SK-N-DZ (cell line): ENCODE measurements at regions not wholly inside any gene's neighbourhood (a gene's known extent, or its start where the extent isn't known, plus 50 kb on each side); places are given as distances from the start of the nearest gene placed in this dataset.
A peak's percentile ranks its signal among the peaks of the same experiment; 100 is the strongest.
"Not testable (repeated sequence)": the region's sequence is repeated elsewhere in the genome, so short reads cannot be mapped to it uniquely, and the experiment has no call there.

Source experiments
- DNase-seq: peaks from one replicate; pipeline ENCODE4 v3.0.0-alpha.2; 2015; ENCODE audit warnings: low spot score

DNA sequence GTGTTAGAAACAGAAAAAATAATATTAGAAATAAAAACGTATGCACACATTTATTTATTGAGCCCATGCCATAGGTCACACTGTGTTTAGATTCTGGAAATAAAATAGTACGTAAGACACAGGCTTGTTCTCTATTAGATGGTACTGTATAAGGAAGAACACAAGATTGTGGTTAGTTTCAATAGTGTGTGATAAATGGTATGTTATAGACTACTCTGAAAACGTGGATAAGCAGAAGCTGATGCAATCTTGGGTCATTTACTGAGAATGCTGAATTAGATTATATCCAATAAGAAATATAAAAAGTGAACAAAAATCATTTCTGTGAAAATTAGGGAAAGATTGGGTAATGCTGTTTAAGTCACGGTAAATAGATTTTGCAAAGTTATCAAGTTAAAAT lies 1456.4 kb upstream of the ACO1 start:
- DNase-seq, result no peak

DNA sequence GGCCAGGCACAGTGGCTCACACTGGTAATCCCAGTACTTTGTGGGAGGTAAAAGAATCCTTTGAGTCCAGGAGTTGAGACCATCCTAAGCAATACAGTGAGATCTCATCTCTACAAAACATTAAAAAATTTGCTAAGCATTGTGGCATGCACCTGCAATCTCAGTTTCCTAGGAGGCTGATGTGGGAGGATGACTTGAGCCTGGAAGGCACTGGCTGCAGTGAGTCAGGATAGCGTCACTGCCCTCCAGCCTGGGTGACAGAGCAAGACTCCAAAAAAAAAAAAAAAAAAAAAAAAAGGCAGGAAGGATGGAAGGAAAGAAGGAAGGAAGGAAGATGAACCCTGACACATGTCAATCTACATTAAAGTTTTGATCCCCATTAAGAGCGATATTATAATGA lies 1452.2 kb upstream of the ACO1 start:
- DNase-seq, result no peak

DNA sequence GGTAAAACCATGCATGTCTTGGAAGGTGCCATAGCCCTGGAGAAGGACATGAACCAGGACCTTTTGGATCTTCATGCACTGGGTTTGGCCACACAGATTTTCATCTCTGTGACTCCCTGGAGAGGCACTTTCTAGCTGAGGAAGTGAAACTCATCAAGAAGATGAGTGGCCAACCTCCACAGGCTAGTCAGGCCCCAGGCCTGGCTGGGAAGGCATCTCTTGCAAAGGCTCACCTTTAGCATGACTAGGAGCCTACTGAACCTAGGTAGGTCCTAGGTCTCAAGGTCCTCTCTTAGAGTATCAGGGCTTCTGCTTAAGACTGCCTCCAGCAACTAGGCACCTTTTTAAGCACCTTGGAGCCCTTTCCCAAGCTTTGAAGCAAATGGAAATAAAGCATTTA lies 1448.7 kb upstream of the ACO1 start:
- DNase-seq, result no peak

DNA sequence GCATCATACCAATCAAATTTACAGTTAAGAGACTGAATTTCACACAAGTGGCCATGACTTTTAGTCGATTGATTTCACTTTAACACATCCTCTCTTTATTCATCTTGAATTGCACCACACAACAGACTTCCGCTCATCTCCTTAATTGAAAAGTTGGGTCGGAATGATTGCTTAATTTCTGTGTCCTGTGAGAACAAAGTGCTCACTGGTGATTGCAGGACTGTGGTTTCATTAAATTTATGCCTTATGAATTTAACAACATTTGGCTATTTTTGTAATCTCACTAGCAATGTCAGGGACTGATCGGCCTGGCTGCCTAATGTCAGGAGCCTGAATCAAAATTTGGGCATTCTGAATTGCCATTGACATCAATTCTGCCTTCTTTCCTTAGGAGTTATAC lies 1447.3 kb upstream of the ACO1 start:
- no peak for DNase-seq

DNA sequence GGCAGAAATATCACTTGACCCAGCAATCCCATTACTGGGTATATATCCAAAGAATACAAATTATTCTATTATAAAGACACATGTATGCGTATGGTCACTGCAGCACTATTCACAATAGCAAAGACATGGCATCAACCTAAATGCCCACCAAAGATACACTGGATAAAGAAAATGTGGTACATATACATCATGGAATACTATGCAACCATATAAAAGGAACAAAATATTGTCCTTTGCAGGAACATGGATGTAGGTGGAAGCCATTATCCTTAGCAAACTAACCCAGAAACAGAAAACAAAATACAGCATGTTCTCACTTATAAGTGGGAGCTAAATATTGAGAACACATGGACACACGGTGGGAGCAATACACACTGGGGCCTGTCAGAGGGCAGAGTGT lies 1441.6 kb upstream of the ACO1 start:
- DNase-seq, result not testable (repeated sequence)

DNA sequence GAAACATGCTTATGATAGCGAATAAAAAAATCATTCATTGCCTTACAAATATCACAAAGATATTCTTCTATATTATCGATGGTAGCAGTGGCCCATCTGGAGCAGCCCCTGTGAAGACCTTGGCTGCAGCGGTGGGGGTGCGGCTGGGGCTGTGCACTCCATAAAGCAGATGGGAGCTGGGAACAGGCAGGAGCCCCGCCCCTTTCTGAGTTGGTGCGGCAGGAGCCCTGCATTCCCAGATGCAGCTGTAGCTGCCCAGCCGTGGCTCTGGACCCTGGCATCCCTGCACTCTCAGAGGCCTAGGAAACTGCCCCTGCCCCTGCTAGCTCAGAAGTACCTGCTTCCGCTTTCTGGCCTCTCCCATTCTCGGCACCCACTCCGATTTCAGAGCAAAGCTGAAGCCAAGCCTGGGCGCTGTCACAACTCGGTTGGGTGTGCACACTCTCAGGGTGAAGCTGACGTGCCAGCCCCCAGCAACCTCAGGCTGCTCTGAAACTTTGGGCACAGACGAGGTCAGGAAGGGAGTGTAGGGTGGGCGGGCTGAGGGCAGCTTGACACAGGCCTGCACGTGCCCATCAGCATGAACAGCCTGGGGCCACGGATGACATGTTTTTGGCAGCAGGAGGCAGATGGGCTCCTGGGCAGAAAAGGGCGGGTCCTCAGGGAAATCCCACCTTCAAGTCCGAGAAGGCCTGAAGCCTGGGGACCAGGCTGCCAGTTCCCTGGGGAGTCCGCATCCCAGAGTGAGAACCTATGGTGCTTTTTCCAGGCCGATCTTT lies 1440.8 kb upstream of the ACO1 start:
- no peak for DNase-seq

DNA sequence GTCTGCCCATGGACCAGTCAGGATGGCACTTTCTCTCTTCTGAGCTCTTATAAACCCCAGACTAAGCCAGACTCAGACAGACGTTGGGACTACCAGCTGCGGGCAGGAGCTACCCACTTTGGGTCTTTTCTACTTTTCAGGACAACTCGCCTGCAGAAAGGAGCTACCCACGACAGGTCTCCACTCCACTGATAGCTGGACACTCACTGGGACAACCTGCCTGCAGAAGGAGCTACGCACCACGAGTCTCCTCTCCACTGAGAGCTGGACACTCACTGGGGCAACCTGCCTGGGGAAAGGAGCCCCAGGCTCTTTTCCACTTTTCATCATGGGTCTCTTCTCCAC lies 1440.2 kb upstream of the ACO1 start:
- no peak for DNase-seq

DNA sequence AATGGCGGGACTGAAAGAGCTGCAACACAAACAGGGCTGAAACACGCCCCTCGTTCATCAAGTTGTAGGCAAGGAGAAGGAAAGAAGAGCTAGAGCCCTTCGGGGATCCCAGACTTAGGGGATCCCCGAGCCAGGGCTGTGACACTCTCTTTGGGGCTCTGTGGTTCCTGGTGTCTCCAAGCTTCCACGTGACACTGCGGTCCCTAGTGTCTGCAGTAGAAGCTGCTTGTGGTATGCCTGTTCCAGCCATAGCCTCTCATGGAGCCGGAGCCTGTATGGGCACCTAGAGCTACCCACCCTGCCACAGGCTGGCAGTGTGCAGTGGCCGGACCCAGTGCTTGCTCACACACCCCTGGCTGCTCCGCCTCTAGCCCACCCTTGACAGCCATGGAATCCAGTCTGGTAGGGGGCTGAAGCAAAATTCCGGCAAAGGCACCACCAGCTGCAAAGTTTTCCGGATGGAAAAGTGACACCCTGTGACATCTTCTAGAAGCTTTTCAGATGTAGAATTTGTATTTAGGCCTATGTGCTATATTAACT lies 1439.6 kb upstream of the ACO1 start:
- DNase-seq, result no peak

DNA sequence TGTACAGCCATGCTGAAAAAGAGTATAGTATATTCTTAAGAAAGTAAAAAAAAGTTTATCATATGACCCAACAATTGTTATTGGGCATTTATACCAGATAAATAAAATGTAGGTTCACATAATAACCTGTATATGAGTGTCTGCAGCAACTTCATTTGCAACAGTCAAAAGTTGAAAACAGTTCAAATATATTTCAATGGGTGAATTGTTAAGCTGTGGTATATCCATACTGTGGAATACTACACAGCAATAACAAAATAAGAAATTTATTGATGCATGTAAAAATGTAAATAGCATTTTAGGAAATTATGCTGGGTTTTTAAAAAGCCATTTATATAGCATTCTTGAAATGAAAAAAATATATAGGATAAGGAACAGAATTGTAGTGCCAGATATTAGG lies 1420.1 kb upstream of the ACO1 start:
- DNase-seq, result no peak

DNA sequence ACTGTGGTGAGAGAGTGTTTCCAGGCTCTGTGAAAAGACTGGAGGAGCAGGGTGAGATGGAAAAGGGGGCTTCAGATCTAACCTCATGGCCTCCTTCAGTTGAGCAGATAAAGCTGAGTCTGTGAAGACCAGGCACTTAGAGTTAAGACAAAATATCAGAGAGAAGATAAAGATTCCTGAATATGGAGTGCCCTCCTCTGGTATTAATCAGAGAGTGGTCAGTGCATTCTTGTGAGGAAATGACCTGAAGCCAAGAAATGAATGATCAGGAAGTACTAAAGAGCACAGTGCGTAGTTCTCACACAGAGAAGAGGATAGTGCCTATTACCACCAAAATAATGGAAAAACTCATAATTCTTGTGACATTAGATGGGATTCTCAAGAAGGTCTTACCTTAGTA lies 1417.0 kb upstream of the ACO1 start:
- peak; percentile 12 for DNase-seq

DNA sequence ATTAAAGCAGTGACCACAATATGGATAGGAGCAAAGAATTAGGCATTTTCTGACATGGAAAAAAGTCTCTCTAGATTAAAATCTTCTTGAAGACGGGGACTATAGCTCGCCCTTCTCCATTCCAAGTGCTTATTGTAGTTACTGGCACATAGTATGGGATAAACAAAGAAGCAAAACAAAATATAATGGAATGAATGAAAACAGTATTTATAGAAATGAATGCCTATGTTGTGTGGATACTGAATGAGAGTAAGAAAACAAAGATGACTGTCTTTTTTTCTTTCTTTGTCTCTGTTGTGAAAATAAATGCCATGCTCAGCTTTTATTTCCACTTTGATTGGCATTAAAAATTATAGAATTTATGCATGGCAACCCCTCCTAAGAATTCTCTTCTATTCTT lies 1414.3 kb upstream of the ACO1 start:
- DNase-seq, result no peak

DNA sequence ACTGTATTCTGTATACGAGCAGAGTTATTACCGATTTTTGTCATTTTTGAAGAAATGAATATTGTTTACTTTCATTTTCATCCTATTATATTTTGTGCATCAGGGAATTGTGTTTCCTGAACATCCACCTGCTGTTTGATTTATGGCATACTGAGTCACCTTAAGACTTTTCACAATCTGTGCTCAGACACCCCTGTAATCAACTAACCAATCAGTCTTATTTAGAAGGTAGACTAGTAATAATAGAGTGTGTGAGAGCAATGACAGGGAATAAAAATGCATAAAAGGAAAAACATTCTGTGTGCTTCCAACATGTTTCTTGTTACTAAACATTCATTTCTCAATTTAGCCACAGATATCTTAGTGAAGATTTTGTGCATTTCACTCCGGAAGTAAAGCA lies 1413.6 kb upstream of the ACO1 start:
- no peak for DNase-seq

DNA sequence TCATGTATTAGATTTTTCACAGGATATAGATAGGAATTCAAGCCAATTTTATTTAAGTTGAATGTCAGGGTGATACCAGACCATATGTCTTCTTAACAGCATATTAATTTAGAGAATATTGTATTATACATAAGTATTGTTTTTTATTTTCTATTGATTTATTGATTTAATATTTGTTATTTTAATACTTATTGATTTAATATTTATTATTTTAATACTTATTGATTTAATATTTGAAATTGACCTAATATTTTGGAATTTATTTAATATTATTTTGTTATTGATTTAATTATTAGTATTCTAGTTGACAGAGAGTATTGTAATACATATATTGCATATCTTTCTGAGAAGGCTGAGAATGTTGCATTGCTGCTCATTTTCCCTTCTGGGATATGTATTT lies 1411.8 kb upstream of the ACO1 start:
- no peak for DNase-seq

DNA sequence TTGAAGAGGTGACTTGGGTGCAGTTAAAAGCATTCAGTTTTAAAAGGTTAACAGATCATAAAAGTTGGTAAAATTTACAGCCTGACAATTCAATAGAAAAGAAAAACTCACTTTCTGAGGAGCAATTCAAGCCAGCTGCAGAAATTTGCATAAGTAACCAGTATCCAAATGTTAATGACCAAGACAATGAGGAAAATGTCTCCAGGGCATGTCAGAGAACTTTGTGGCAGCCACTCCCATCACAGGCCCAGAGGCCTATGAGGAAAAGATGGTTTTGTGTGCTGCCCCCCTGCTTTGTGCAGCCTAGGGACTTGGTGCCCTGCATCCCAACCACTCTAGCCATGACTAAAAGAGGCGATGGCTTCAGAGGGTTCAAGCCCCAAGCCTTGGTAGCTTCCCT lies 1406.5 kb upstream of the ACO1 start:
- DNase-seq, result no peak

DNA sequence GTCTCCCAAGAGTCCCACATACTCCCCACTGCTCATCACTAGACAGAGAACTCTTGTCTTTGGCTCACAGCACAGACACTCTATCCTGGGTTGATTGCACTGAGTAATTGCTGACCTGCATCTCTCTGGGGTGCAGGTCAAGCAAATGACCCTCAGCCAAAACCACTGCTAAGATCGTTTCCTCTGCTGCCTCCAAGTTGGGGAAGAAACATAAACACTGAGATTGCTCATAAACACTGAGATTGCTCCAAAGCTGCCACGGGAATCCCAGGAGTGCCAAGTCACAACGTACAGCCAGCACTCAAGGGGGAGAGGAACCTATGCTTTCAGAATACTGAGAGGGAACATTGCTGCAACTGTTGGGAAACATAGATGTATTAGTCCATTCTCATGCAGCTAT lies 1402.1 kb upstream of the ACO1 start:
- DNase-seq, result no peak

DNA sequence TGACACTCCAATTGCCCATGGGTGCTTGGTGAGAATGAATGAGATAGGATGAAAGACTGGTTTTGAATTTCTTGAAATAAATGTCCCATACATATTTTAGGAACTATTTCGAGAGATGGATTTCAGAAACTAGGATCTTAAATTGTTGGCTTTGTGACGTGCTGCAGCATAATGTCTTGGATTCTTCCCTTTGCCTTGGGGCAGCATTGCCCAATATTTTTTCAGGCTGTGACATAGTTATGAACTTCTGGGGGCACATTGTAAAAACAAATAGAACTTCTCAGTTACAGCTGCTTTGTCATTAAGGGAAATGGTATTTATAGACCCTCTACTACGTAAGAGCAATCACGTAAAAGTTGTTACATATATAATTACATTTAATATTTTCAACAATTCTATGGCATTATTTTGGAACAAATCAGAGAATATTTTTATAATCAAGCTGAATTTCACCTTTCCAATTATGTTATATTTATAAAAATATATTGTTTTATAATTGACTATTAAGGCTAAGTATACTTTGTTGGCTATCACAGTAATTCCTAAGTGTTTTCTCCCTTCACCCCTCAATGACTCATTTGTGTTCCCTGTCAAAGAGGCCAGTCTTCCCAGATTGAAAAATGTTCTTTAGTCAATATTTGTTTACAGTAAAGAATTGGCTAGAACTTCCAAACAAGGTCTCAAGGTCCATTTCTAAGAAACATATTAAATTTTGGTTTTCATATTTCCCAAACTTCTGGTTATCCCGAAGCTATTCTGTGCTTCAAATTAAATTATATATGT lies 1388.3 kb upstream of the ACO1 start:
- no peak for DNase-seq

DNA sequence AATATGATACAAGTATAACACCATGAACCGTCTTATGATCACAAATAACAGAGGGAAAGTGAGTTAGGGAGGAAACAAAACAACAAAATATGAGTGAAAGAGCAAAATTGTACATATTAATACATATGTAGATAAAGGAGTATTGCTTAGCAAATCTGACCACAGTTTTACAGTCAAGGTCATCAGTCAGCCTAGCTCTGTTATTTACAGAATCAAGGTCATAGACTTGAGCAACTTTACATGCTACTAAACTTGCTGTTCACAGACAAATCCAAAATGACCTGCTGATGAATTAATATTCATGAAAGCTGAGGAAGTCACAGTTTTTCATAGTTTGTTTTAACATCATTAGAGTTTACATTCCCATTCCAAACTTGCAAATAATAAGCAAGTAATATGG lies 1387.7 kb upstream of the ACO1 start:
- no peak for DNase-seq

DNA sequence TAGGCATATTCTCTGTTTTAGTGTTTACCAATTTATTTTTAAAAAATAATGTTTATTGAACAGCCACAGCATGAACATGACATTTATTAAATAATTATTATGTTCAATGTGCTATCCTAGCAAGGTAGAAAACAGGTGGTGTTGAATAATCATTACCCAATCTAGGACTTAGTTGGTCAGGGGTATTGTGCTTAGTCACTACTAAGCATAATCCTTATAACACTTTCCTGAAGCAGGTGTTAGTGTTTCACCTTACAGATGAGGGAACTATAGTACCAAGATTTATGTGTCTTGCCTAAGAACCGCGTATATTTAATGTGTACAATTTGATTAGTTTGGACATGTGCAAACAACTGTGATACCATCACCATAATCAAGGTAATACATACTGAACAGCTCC lies 1387.2 kb upstream of the ACO1 start:
- no peak for DNase-seq

DNA sequence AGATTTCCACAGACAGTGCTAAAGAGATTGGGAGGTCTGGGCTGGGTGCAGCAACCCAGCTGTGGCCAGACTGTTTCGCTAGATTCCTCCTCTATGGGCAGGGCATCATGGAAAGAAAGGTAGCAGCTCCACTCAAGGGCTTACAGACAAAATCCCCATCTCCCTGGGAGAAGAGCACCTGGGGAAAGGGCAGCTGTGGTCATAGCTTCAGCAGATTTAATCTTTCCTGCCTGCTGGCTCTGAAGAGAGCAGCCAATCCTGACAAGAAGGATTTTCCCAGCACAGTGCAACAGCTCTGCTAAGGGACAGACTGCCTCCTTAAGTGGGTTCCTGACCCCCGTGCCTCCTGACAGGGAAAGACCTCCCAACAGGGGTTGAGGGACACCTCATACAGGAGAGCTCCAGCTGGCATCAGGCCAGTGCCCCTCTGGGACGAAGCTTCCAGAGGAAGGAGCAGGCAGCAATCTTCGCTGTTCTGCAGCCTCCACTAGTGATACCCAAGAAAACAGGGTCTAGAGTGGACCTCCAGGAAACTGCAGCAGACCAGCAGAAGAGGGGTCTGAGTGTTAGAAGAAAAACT lies 1379.3 kb upstream of the ACO1 start:
- peak; percentile 8 for DNase-seq

DNA sequence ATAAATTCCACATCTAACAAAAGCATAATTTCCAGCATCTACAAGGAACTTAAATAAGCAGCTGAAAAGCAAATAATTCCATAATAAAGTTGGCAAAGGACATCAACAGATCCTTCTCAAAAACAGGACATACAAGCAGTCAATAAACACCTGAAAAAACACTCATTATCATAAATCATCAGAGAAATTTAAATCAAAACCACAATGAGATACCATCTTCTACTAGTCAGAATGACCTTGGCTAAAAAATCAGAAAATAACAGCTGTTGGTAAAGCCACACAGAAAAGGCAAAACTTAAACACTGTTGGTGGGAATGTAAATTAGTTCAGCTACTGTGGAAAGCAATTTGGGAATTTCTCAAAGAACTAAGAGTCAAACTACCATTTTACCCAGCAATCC lies 1371.1 kb upstream of the ACO1 start:
- no peak for DNase-seq

DNA sequence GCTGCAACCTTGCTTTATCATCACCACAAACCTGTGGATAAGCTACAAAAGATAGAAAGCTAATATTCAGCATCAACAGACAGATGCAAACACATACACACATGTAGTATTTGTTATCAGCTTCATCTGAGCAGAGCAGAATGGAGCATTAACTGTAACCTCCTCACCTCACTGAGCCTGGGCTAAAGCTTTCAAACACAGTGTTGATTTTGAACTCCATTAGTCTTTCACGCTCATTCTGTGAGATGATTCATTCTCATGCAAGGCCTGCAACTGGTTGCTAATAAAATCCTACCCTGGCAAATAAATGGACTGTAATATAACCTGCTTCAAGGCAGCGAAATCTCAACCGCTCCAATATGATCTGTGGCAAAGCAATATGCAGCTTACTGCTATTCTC lies 1360.6 kb upstream of the ACO1 start:
- peak; percentile 43 for DNase-seq

DNA sequence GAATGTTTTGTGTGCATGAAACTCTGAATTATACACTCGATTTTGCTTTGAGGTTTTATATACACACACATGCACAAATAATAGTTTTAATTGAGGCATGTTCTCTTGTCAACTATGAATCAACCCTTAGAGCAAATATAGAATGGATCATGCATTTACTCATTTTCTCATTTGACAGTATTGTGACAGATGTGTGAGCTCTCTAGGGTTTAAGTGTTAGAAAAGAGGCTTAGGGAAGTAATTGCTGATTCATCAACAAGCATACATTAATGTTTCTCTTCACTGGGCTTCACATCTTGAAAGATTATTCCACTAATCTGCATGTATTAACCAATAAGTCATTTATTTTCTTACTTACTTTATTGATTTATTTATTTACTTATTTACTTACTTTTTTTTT lies 1356.8 kb upstream of the ACO1 start:
- DNase-seq, result no peak

DNA sequence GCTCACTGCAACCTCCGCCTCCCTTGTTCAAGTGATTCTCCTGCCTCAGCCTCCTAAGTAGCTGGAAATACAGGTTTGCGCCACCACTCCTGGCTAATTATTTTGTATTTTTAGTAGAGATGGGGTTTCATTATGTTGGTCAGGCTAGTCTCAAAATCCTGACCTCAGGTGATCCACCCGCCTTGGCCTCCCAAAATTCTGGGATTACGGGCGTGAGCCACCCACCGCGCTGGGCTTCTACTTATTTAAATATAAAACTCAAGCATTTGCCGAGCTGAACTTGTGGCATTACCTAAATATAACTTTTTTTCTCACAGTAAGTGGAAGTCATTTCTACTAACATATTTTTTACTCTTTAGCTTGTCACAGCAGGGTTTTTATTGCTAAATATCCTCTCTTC lies 1356.3 kb upstream of the ACO1 start:
- no peak for DNase-seq
